A549 (cell line): ENCODE measurements at regions not wholly inside any gene's neighbourhood (a gene's known extent, or its start where the extent isn't known, plus 50 kb on each side); places are given as distances from the start of the nearest gene placed in this dataset.

Experiments used
- ATAC-seq, 2 experiments: fragments of 200-7000 bp in 1 of 2; fragments of >200 bp in 1 of 2; cut with Nextera tagmentation in 1 of 2; cut with Tn5 transposase in 1 of 2; 3 replicates each; pipeline versions ENCODE4 v1.8.0 to v1.9.1; 2018 to 2020; ENCODE audit warnings: mild to moderate bottlenecking in 1 of 2, moderate library complexity in 1 of 2
- CTCF ChIA-PET: fragments of 300-600 bp; sonication (Branson Sonifier 250); formaldehyde crosslinking; extraction: SDS; loops from one replicate; lab custom pipeline; 2021; ENCODE audit warnings: antibody characterized with exemption, inconsistent platforms; lab: Yijun Ruan, JAX
- POLR2A ChIA-PET: fragments of 350-600 bp; formaldehyde crosslinking; extraction: SDS; loops from one replicate; lab custom pipeline; 2021; ENCODE audit warnings: antibody characterized with exemption, inconsistent platforms; lab: Yijun Ruan, JAX
- DNase-seq, 2 experiments: peaks; one replicate each; pipeline versions ENCODE4 v3.0.0 to v3.0.0-alpha.2; 2011 to 2016; ENCODE audit warnings: low read depth in 1 of 2, low spot score in 1 of 2
- FAIRE-seq: peaks from 2 replicates; lab custom pipeline; 2011; peaks lifted over from hg19 to GRCh38; lab: Jason Lieb, UNC
- H3K27ac ChIP-seq, 2 experiments: fragments of >200 bp; sonication (Bioruptor Twin); formaldehyde crosslinking; 3 replicates each; pipeline ENCODE4 v1.5.1; 2016 to 2017
- H3K4me1 ChIP-seq: fragments of >200 bp; sonication (Bioruptor Twin); formaldehyde crosslinking; 3 replicates; pipeline ENCODE4 v1.6.1; 2016
- H3K4me2 ChIP-seq: fragments of >200 bp; sonication (Bioruptor Twin); formaldehyde crosslinking; 3 replicates; pipeline ENCODE4 v1.6.1; 2016
- H3K4me3 ChIP-seq: fragments of >200 bp; sonication (Bioruptor Twin); formaldehyde crosslinking; 3 replicates; pipeline ENCODE4 v1.5.1; 2016
- H3K9me3 ChIP-seq: fragments of >200 bp; sonication (Bioruptor Twin); formaldehyde crosslinking; 3 replicates; pipeline ENCODE4 v1.6.1; 2016
- FOSB ChIP-seq: fragments of 250-450 bp; sonication (Bioruptor Pico); IDR thresholded peaks from 2 replicates; pipeline ENCODE4 v1.5.0; 2020; ENCODE audit warnings: mild to moderate bottlenecking, moderate library complexity
- HDAC2 ChIP-seq: fragments of 200-600 bp; sonication (generic); IDR thresholded peaks from 2 replicates; pipeline ENCODE4 v1.6.1; 2016
- HES2 ChIP-seq: fragments of >200 bp; sonication (Bioruptor Twin); formaldehyde crosslinking; IDR thresholded peaks from 2 replicates; pipeline ENCODE4 v1.6.1; 2016
- JUN ChIP-seq, 2 experiments: fragments of >200 bp; sonication (Bioruptor Twin); formaldehyde crosslinking; IDR thresholded peaks; 2 replicates in 1 of 2; 3 replicates in 1 of 2; pipeline ENCODE4 v1.6.1; 2016 to 2017
- KDM1A ChIP-seq: fragments of 200-600 bp; sonication (generic); IDR thresholded peaks from 2 replicates; pipeline ENCODE4 v1.6.1; 2016; ENCODE audit warnings: low read depth, mild to moderate bottlenecking
- MAFK ChIP-seq: fragments of 450-650 bp; IDR thresholded peaks from 2 replicates; pipeline ENCODE4 v1.6.1; 2014; ENCODE audit not compliant: partially characterized antibody
- POLR2A ChIP-seq: IDR thresholded peaks from 2 replicates; pipeline ENCODE4 v1.6.1; 2012; ENCODE audit warnings: mild to moderate bottlenecking, low read length
- RAD21 ChIP-seq, 2 experiments: fragments of >200 bp in 1 of 2; sonication (Bioruptor Twin) in 1 of 2; formaldehyde crosslinking in 1 of 2; IDR thresholded peaks in 1 of 2; conservative IDR thresholded peaks in 1 of 2; 2 replicates in 1 of 2; 3 replicates in 1 of 2; pipeline ENCODE4 v1.6.1; 2012 to 2018; ENCODE audit warnings: inconsistent platforms in 1 of 2
- REST ChIP-seq: fragments of 200-600 bp; sonication (generic); IDR thresholded peaks from 2 replicates; pipeline ENCODE4 v1.6.1; 2016; ENCODE audit warnings: antibody characterized with exemption, mild to moderate bottlenecking, moderate library complexity
- RFX5 ChIP-seq: fragments of 450-650 bp; IDR thresholded peaks from 2 replicates; pipeline ENCODE4 v1.7.1; 2014; ENCODE audit warnings: antibody characterized with exemption, mild to moderate bottlenecking, moderate library complexity
- SMC3 ChIP-seq: fragments of >200 bp; sonication (Bioruptor Twin); formaldehyde crosslinking; IDR thresholded peaks from 3 replicates; pipeline ENCODE4 v1.6.1; 2018; ENCODE audit warnings: inconsistent platforms
- TFCP2L1 ChIP-seq: fragments of 250-450 bp; sonication (Bioruptor Pico); IDR thresholded peaks from 2 replicates; pipeline ENCODE4 v1.5.0; 2021; ENCODE audit warnings: mild to moderate bottlenecking
- ZC3H11A ChIP-seq: fragments of 450-650 bp; IDR thresholded peaks from 2 replicates; pipeline ENCODE4 v1.6.1; 2014; ENCODE audit warnings: antibody characterized with exemption, mild to moderate bottlenecking
- WGBS: methylation state at CpG from one replicate; pipeline ENCODE4 v1.1.6; 2017; ENCODE audit errors: missing lambda C conversion rate; 5-methylcytosine and 5-hydroxymethylcytosine counted together
- TF ChIP-seq, protein P1 (sequence below): fragments of >200 bp; sonication (Bioruptor Twin); formaldehyde crosslinking; IDR thresholded peaks from 3 replicates; pipeline ENCODE4 v1.5.1; 2016
- TF ChIP-seq, protein P2 (sequence below): fragments of 250-450 bp; sonication (Bioruptor Pico); IDR thresholded peaks from 2 replicates; pipeline ENCODE4 v1.5.0; 2020; ENCODE audit warnings: low read depth, mild to moderate bottlenecking, moderate library complexity

DNA sequence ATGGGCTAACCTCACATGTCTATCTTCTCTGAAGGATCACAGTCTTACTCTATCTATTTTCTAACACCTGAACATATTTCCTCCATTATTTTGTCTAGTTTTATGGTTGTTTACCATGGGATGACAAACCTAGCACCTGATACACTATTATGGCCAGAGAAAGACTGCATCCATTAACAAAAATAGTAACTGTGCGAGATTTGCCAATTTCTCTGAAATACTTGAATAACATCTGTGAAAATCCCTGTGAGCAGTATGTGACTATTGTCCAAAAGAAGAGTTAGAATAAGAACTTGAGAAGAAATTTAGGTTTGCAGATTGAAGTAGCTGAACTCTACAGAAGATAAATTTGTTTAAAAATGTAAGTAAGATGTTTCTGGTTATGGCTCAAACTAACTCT, 142.0 kb upstream of the CDH11 start (continued):
- TF ChIP-seq, protein P1, sequence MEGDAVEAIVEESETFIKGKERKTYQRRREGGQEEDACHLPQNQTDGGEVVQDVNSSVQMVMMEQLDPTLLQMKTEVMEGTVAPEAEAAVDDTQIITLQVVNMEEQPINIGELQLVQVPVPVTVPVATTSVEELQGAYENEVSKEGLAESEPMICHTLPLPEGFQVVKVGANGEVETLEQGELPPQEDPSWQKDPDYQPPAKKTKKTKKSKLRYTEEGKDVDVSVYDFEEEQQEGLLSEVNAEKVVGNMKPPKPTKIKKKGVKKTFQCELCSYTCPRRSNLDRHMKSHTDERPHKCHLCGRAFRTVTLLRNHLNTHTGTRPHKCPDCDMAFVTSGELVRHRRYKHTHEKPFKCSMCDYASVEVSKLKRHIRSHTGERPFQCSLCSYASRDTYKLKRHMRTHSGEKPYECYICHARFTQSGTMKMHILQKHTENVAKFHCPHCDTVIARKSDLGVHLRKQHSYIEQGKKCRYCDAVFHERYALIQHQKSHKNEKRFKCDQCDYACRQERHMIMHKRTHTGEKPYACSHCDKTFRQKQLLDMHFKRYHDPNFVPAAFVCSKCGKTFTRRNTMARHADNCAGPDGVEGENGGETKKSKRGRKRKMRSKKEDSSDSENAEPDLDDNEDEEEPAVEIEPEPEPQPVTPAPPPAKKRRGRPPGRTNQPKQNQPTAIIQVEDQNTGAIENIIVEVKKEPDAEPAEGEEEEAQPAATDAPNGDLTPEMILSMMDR = no peak
- TF ChIP-seq ZC3H11A = no peak

- Histone ChIP-seq H3K9me3 (no peaks in the 10 kb centered on the region), H3K4me2 (no peak overlapping the region), H3K4me1 (no peaks in the 10 kb centered on the region), H3K27ac (no peak overlapping the region), H3K4me3 (no peak overlapping the region)
- ChIA-PET POLR2A (no interaction called here), CTCF (no interaction called here)
- no peak for TF ChIP-seq HDAC2
- TF ChIP-seq MAFK = no peak
- TF ChIP-seq RAD21 (conservative IDR thresholded peaks at IDR 0.05 in 1 of 2, IDR thresholded peaks at IDR 0.05 in 1 of 2) = no peak
- no peak for TF ChIP-seq HES2
- TF ChIP-seq TFCP2L1 = no peak
- TF ChIP-seq REST = no peak
- TF ChIP-seq RFX5 = no peak
- TF ChIP-seq FOSB (CRISPR knock-in tag) = no peak
- ATAC-seq (no peak), FAIRE-seq (no peak), DNase-seq (no peak)
- WGBS = 2% methylated on average over 1 of the region's 1 CpG
Observed at GRCh38 chr16:65260746-65261145, 138.9 kb upstream of the CDH11 start.

DNA sequence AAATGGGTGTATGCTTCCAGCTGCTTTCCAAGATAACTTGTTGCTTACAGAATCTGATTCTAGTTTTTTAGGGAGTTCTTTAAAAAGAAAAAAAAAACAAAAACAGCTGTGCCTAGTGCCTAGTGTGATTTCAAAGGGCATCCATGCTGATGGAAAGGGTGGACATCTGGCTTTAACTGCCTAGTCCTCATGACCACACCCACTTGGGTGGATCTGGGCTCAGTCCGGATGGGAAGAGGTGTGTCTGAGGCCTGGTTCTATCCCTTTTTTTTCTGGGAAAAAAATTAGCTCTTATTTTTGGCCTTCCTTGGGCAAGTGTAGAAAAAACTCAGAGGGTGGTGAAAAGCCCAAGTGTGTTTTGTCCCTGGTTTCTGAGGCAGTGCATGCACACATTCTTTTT, 132.3 kb upstream of the CDH11 start:
- CTCF ChIA-PET = interaction anchor here (0.6 kb wide), 1 partner anchor 684 kb away, joined by 4 read pairs; no protein-coding TSS in a partner anchor
- no peak for ATAC-seq
- no peak for FAIRE-seq

More for the DNA sequence above, 132.3 kb upstream of the CDH11 start:
- no peak for DNase-seq
- no peaks in the 10 kb centered on the region for H3K9me3 ChIP-seq
- WGBS = 0% methylated on average over 1 of the region's 1 CpG
- TF ChIP-seq POLR2A (no peak), REST (no peak), SMC3 (no peak), FOSB (CRISPR knock-in tag) (no peak), RAD21 (conservative IDR thresholded peaks at IDR 0.05 in 1 of 2, IDR thresholded peaks at IDR 0.05 in 1 of 2) (no peak), JUN (IDR thresholded peaks at IDR 0.05) (no peak), KDM1A (no peak), HDAC2 (no peak)
- TF ChIP-seq, protein P2, sequence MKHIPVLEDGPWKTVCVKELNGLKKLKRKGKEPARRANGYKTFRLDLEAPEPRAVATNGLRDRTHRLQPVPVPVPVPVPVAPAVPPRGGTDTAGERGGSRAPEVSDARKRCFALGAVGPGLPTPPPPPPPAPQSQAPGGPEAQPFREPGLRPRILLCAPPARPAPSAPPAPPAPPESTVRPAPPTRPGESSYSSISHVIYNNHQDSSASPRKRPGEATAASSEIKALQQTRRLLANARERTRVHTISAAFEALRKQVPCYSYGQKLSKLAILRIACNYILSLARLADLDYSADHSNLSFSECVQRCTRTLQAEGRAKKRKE (CRISPR knock-in tag) = no peak
- H3K4me2 ChIP-seq = no peak overlapping the region
- no peaks in the 10 kb centered on the region for H3K4me1 ChIP-seq
- no peak overlapping the region for H3K4me3 ChIP-seq
- H3K27ac ChIP-seq = no peak overlapping the region
- POLR2A ChIA-PET = no interaction called here
